T-helper 1 cell treated with Interleukin-12 subunit alpha and Interleukin-12 subunit beta and Interleukin-4 antibody, amounts not matched to agents 30 μg/mL and 1 μg/mL, for 36 hours (primary cell): ENCODE measurements at regions not wholly inside any gene's neighbourhood (a gene's known extent, or its start where the extent isn't known, plus 50 kb on each side); places are given as distances from the start of the nearest gene placed in this dataset.
"Not testable (repeated sequence)": the region's sequence is repeated elsewhere in the genome, so short reads cannot be mapped to it uniquely, and the experiment has no call there.

Experiments
- H3K27ac Mint-ChIP-seq: one replicate; pipeline ENCODE4 v1.8.0; 2021; ENCODE audit warnings: mild to moderate bottlenecking, mixed read lengths
- H3K27me3 Mint-ChIP-seq: one replicate; pipeline ENCODE4 v1.8.0; 2021; ENCODE audit warnings: low read depth, mixed read lengths
- H3K36me3 Mint-ChIP-seq: one replicate; pipeline ENCODE4 v1.8.0; 2021; ENCODE audit warnings: low read depth, mixed read lengths
- H3K4me1 Mint-ChIP-seq: one replicate; pipeline ENCODE4 v1.8.0; 2021; ENCODE audit warnings: low read depth, mixed read lengths
- H3K4me3 Mint-ChIP-seq: one replicate; pipeline ENCODE4 v1.8.0; 2021; ENCODE audit warnings: mild to moderate bottlenecking, moderate library complexity, mixed read lengths
- H3K9me3 Mint-ChIP-seq: one replicate; pipeline ENCODE4 v1.8.0; 2021; ENCODE audit warnings: mixed read lengths

- no peaks in the 10 kb centered on the region for H3K4me1 Mint-ChIP-seq
- H3K9me3 Mint-ChIP-seq: peaks cover 14% of the 10 kb centered on the region
- no peaks in the 10 kb centered on the region for H3K27me3 Mint-ChIP-seq
- H3K27ac Mint-ChIP-seq: no peak overlapping the region
- no peaks in the 10 kb centered on the region for H3K36me3 Mint-ChIP-seq
- no peak overlapping the region for H3K4me3 Mint-ChIP-seq
Observed at GRCh38 chr7:69377191-69377590, 221.1 kb upstream of the AUTS2 start.

DNA sequence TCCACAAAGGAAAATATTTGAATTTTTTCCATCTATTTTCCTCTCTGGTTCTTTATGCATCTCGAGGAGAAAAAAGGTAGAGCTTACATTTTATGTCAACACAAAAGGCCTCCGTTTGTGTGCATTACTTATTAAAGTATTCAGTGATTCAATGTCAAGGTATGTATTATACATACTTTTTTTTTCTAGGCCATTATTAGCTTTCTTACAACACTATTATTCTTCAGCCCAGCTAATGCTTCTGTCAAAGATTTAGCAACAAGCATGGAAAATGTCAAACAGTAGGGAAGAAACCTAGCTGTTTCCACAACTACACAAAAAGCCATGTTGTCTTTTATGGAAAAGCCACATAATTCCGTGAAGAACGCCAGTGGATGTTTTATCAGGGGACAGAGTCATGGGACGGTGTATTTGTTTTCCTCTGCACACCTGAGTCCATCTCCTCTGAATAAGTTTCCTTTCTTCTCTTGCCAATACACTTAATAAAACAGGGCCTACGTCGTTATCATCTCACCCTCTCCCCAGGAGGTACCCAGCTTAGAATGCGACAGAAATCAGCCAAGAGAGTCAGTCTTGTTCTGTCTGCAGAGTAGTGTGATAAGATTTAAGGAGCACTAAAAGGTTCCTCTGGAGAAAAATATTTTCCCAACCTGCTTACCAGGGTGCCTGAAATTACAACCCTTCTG is 209.7 kb upstream of the AUTS2 start:
- H3K36me3 Mint-ChIP-seq: no peaks in the 10 kb centered on the region
- H3K4me3 Mint-ChIP-seq: no peak overlapping the region
- no peak overlapping the region for H3K27ac Mint-ChIP-seq
- peaks cover 29% of the 10 kb centered on the region for H3K9me3 Mint-ChIP-seq
- H3K27me3 Mint-ChIP-seq: no peaks in the 10 kb centered on the region
- H3K4me1 Mint-ChIP-seq: no peaks in the 10 kb centered on the region

- Mint-ChIP-seq H3K9me3 (peaks cover 24% of the 10 kb centered on the region), H3K27me3 (no peaks in the 10 kb centered on the region), H3K4me3 (no peak overlapping the region), H3K36me3 (no peaks in the 10 kb centered on the region), H3K27ac (no peak overlapping the region), H3K4me1 (no peaks in the 10 kb centered on the region)
Observed at GRCh38 chr7:69389216-69389615, 209.1 kb upstream of the AUTS2 start.

- not testable (repeated sequence) for H3K4me3 Mint-ChIP-seq, H3K36me3 Mint-ChIP-seq, H3K27me3 Mint-ChIP-seq, H3K27ac Mint-ChIP-seq, H3K9me3 Mint-ChIP-seq, H3K4me1 Mint-ChIP-seq
Observed at GRCh38 chr7:69393912-69394311, 204.4 kb upstream of the AUTS2 start.

DNA sequence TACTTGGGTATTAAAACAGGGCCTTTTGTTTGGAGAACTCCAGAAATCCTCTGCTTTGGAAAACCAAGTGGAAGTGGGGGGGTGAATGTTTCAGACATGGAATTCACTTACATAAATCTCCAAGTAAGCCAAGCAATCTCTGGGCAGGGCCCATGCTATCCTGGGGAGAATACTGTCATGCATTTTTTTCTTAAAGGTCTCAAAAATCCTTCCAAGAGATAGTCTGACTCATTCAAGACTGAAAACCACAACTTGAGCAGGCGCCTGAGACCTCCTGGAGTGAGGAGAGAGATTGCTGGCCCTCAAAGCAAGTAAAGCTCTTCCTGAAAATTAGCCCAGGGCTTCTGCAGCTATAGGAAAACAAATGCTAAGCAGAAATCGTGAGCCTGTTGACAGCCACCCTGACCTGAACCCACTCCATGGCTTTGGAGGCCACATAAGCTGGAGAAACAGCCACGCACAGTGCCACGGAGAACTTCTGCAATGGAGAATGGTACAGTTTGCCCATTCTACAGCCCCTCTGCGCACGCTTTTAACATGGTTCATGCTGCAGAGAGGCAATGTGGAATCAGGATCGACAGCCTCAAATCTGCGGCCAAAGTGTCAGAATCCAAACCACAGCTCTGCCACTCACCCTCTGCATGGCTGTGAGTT is 203.1 kb upstream of the AUTS2 start:
- H3K27me3 Mint-ChIP-seq: no peaks in the 10 kb centered on the region
- no peak overlapping the region for H3K4me3 Mint-ChIP-seq
- H3K9me3 Mint-ChIP-seq: peaks cover 5% of the 10 kb centered on the region
- no peaks in the 10 kb centered on the region for H3K4me1 Mint-ChIP-seq
- H3K27ac Mint-ChIP-seq: no peak overlapping the region
- no peaks in the 10 kb centered on the region for H3K36me3 Mint-ChIP-seq

DNA sequence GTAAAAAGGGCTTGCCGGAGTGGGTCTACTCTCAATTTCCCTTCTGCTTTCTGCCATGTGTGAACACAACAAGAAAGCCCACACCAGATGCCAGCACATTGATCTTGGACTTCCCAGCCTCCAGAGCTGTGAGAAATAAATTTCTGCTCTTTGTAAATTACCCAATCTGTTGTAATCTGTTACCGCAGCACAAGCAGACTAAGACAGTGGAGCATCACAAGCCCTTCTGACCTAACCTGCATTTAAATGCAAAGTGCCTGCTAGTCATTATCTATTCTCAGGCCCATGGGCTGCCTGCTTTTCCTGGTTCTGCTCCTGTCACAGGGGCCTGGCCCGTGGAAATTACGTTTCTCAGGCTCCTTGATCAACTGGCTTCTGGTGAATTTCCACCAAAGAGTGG is 199.3 kb upstream of the AUTS2 start:
- H3K9me3 Mint-ChIP-seq: no peaks in the 10 kb centered on the region
- H3K27ac Mint-ChIP-seq: no peak overlapping the region
- H3K4me3 Mint-ChIP-seq: no peak overlapping the region
- no peaks in the 10 kb centered on the region for H3K4me1 Mint-ChIP-seq
- H3K27me3 Mint-ChIP-seq: no peaks in the 10 kb centered on the region
- H3K36me3 Mint-ChIP-seq: no peaks in the 10 kb centered on the region

GRCh38 chr7:69399401-69399800 is 198.9 kb upstream of the AUTS2 start:
- Mint-ChIP-seq H3K27ac (no peak overlapping the region), H3K27me3 (no peaks in the 10 kb centered on the region), H3K9me3 (no peaks in the 10 kb centered on the region), H3K4me1 (no peaks in the 10 kb centered on the region), H3K36me3 (no peaks in the 10 kb centered on the region), H3K4me3 (no peak overlapping the region)

DNA sequence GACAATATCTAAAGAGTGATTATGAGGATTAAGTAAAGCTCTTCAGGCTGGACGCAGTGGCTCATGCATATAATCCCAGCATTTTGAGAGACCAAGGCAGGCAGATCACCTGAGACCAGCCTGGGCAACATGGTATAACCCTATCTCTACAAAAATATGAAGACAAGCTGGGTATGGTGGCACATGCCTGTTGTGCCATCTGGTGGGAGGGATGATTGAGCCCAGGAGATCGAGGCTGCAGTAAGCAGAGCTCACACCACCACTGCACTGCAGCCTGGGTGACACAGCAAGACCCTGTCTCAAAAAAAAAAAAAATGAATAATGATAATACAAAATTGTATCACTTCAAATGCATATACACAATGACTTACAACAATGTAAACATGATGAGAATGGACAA is 195.6 kb upstream of the AUTS2 start:
- H3K9me3 Mint-ChIP-seq: no peaks in the 10 kb centered on the region
- no peaks in the 10 kb centered on the region for H3K36me3 Mint-ChIP-seq
- no peak overlapping the region for H3K4me3 Mint-ChIP-seq
- H3K27ac Mint-ChIP-seq: no peak overlapping the region
- H3K27me3 Mint-ChIP-seq: no peaks in the 10 kb centered on the region
- H3K4me1 Mint-ChIP-seq: no peaks in the 10 kb centered on the region

- Mint-ChIP-seq H3K4me1 (no peaks in the 10 kb centered on the region), H3K27ac (no peak overlapping the region), H3K27me3 (no peaks in the 10 kb centered on the region), H3K4me3 (no peak overlapping the region), H3K9me3 (no peaks in the 10 kb centered on the region), H3K36me3 (no peaks in the 10 kb centered on the region)
Observed at GRCh38 chr7:69403169-69403568, 195.1 kb upstream of the AUTS2 start.

DNA sequence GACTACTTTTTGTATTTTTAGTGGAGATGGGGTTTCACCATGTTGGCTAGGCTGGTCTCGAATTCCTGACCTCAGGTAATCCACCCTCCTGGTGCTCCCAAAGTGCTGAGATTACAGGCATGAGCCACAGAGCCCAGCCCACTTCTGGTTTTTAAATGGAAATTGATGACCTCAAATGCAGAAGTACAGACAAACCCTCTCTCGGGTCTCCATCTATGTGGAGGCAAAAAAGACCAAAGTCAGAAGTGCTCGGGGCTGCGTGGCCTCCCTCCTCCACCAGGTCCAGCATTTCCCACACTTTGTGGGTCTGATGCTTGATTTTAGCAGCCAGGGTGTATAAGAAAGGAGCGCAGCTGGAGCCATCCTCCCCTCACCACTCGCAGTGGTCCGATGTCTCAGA is 187.3 kb upstream of the AUTS2 start:
- Mint-ChIP-seq H3K4me3 (no peak overlapping the region), H3K9me3 (peaks cover 17% of the 10 kb centered on the region), H3K4me1 (peaks cover 5% of the 10 kb centered on the region), H3K27ac (no peak overlapping the region), H3K36me3 (no peaks in the 10 kb centered on the region), H3K27me3 (no peaks in the 10 kb centered on the region)

DNA sequence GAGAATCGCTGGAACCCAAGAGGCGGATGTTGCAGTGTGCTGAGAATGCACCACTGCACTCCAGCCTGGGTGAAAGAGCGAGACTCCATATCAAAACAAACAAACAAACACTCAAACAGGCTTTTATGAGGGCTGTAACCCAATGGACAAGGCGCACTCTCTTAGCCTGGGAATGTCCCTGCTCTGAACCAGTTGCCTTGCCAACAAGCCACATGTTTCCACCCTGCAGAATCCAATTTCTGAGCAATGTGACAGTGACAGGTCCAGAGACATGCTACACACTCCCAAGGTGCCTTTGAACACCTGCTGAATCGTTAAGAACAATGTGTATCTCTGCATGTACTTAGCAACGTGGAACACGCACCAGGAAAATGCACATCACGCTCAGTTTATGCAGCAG is 186.8 kb upstream of the AUTS2 start:
- H3K27ac Mint-ChIP-seq: no peak overlapping the region
- H3K4me1 Mint-ChIP-seq: peaks cover 5% of the 10 kb centered on the region
- H3K27me3 Mint-ChIP-seq: no peaks in the 10 kb centered on the region
- H3K9me3 Mint-ChIP-seq: peaks cover 17% of the 10 kb centered on the region
- no peaks in the 10 kb centered on the region for H3K36me3 Mint-ChIP-seq
- no peak overlapping the region for H3K4me3 Mint-ChIP-seq

GRCh38 chr7:69412331-69413146 is 185.7 kb upstream of the AUTS2 start:
- Mint-ChIP-seq H3K9me3 (peaks cover 26% of the 10 kb centered on the region), H3K4me3 (no peak overlapping the region), H3K27ac (no peak overlapping the region), H3K27me3 (no peaks in the 10 kb centered on the region), H3K4me1 (peaks cover 5% of the 10 kb centered on the region), H3K36me3 (no peaks in the 10 kb centered on the region)

- peaks cover 40% of the 10 kb centered on the region for H3K9me3 Mint-ChIP-seq
- peaks cover 5% of the 10 kb centered on the region for H3K4me1 Mint-ChIP-seq
- no peaks in the 10 kb centered on the region for H3K36me3 Mint-ChIP-seq
- no peak overlapping the region for H3K27ac Mint-ChIP-seq
- H3K27me3 Mint-ChIP-seq: no peaks in the 10 kb centered on the region
- no peak overlapping the region for H3K4me3 Mint-ChIP-seq
Observed at GRCh38 chr7:69414555-69414954, 183.7 kb upstream of the AUTS2 start.

DNA sequence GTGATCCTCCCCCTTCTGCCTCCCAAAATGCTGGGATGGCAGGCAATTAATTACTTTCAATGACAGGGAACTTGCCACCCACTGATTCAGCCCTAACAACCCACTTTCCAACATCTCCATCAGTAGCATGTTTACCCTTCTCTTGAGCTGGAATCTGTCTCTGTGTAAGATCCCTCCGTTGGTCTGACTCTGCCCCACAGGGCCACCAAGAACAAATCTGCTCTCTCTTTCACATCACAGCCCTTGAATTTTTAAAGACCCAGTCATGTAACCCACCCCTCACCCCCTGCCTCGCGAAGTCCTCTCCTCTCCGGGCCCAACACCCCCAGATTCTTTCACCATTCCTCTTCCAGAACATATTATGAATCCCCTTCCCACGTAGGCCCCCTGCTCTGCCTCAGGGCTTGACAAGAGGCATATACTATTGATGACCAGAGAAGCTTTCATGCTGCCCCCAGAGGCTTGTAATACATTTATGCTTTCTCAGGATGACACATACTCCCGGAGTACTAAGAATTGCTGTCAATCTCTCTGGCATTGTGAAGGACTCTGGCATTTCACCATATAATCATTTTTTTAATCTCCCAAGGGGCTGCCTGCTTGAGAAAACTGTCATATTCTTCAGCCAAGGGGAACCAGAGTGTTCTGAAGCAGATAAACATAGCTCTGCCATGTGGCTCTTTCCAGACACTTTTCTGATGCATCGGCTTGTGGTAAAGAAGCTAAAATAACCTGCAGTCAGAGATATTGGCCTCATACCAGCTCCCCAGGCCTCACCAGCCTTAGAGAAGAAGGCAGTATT is 179.2 kb upstream of the AUTS2 start:
- Mint-ChIP-seq H3K36me3 (no peaks in the 10 kb centered on the region), H3K4me3 (no peak overlapping the region), H3K9me3 (peaks cover 39% of the 10 kb centered on the region), H3K27ac (no peak overlapping the region), H3K27me3 (no peaks in the 10 kb centered on the region), H3K4me1 (no peaks in the 10 kb centered on the region)
